Ovary (tissue), 7 donors: ENCODE measurements at regions not wholly inside any gene's neighbourhood (a gene's known extent, or its start where the extent isn't known, plus 50 kb on each side); places are given as distances from the start of the nearest gene placed in this dataset.

ENCODE experiments used
- DNase-seq, 5 donors: peaks; one replicate each; pipeline ENCODE4 v3.0.0-alpha.2; 2019 to 2020
- H3K27ac ChIP-seq, 2 donors: fragments of 200-600 bp; one replicate each; pipeline versions ENCODE4 v1.5.1 to v1.8.0; 2019 to 2022
- H3K27me3 ChIP-seq: fragments of 200-600 bp; one replicate; pipeline ENCODE4 v1.8.0; 2022
- H3K36me3 ChIP-seq: fragments of 200-600 bp; sonication (generic); one replicate; pipeline ENCODE4 v1.5.1; 2019
- H3K4me1 ChIP-seq: one replicate; pipeline ENCODE4 v1.8.1; 2013; ENCODE audit warnings: mild to moderate bottlenecking, moderate library complexity; ENCODE audit not compliant: insufficient read depth
- H3K4me3 ChIP-seq: fragments of 200-600 bp; sonication (generic); one replicate; pipeline ENCODE4 v1.5.1; 2017
- H3K9me3 ChIP-seq, 2 donors: fragments of 200-600 bp in 1 of 2; sonication (generic) in 1 of 2; one replicate each; pipeline versions ENCODE4 v1.5.1 to v1.8.1; 2013 to 2019; ENCODE audit warnings: mild to moderate bottlenecking in 1 of 2, moderate library complexity in 1 of 2
- EP300 ChIP-seq: sonication (generic); formaldehyde crosslinking; IDR thresholded peaks from one replicate; pipeline ENCODE4 v1.6.1; 2017; ENCODE audit warnings: antibody characterized with exemption
- POLR2A ChIP-seq: fragments of 450-650 bp; IDR thresholded peaks from one replicate; pipeline ENCODE4 v1.6.1; 2017; ENCODE audit warnings: antibody characterized with exemption, mild to moderate bottlenecking, moderate library complexity
- WGBS, 3 donors: extraction: QIAGEN DNeasy Blood & Tissue Kit in 1 of 3; methylation state at CpG; one replicate each; pipeline versions ENCODE4 v1.1.5 to v1.1.7; 2013 to 2017; 5-methylcytosine and 5-hydroxymethylcytosine counted together
- intact Hi-C, 4 donors: fragments of 100-400 bp; cut with DNase I; formaldehyde crosslinking; loops; one replicate each; pipeline versions ENCODE4 v1.11.0 to v1.15.1; 2022 to 2023
- TF ChIP-seq, protein P1 (sequence below), 3 donors: fragments of 450-650 bp in 2 of 3; fragments of 200-600 bp in 1 of 3; IDR thresholded peaks; one replicate each; pipeline versions ENCODE4 v1.5.1 to v1.8.0; 2016 to 2022; ENCODE audit warnings: antibody characterized with exemption in 3 of 3, mild to moderate bottlenecking in 1 of 3
- donor health status: DM: no; HTN: no; CAD: no; lungs with moderate emphysema.
- donor health status: DM: no; HTN: no; CAD: no.
- donor health status: Bipolar disorder and iron deficiency.
- donor health status: DM: no; HTN: no; CAD: no.
- donor health status: DM: yes; HTN: yes; CAD: no.

DNA sequence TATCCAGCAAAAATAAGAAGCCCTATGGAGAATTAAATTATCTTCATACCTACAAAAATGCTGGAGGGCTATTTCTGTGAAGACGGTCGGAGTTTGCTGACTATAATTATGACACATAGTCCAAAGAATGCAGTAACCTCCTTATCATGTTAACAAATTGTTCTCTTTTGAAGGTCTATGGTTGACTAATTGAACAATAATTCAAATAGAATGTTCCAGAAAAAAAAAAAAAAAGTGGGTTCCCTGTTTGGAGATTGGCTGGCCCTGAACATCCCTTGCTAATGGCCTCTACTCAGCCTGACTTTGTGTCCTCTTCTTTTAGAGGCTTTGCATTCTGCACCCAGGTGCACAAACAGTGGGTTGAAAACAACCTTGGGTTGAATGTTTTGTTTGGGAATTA lies 82.8 kb upstream of the CCBE1 start:
- intact Hi-C loops: no loop called here
- Histone ChIP-seq H3K36me3 (no peaks in the 10 kb centered on the region), H3K27ac (no peak overlapping the region), H3K4me1 (no peaks in the 10 kb centered on the region), H3K27me3 (no peaks in the 10 kb centered on the region), H3K9me3 (no peaks in the 10 kb centered on the region), H3K4me3 (no peak overlapping the region)
- no peak for DNase-seq
- 3 to 10% (median 4%) methylated on average over 2 of the region's 2 CpGs for WGBS, 3 donors
- TF ChIP-seq POLR2A (no peak), EP300 (no peak)
- TF ChIP-seq, protein P1, sequence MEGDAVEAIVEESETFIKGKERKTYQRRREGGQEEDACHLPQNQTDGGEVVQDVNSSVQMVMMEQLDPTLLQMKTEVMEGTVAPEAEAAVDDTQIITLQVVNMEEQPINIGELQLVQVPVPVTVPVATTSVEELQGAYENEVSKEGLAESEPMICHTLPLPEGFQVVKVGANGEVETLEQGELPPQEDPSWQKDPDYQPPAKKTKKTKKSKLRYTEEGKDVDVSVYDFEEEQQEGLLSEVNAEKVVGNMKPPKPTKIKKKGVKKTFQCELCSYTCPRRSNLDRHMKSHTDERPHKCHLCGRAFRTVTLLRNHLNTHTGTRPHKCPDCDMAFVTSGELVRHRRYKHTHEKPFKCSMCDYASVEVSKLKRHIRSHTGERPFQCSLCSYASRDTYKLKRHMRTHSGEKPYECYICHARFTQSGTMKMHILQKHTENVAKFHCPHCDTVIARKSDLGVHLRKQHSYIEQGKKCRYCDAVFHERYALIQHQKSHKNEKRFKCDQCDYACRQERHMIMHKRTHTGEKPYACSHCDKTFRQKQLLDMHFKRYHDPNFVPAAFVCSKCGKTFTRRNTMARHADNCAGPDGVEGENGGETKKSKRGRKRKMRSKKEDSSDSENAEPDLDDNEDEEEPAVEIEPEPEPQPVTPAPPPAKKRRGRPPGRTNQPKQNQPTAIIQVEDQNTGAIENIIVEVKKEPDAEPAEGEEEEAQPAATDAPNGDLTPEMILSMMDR (IDR thresholded peaks at IDR 0.05): no peak

DNA sequence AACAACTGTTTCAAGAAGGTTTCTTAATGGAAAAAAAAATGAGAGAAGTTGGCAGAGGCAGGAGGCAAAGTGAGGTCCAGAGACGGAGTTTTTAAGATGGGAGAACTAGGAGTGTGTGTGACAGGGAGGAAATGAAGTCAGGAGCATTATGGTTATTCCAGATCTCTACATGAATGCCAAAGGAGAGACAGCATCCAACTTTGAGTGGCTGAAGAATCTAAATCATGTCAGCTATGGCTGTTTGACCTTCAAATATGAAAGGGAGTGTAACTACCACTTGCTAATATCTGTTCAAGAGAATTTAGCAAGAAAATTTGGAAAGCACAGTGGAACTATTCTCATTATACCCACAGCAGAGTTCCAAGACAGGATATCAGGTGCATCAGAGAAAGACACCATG lies 81.2 kb upstream of the CCBE1 start:
- TF ChIP-seq, protein P1 (IDR thresholded peaks at IDR 0.05): no peak
- Histone ChIP-seq H3K4me3 (no peak overlapping the region), H3K27ac (no peak overlapping the region), H3K4me1 (no peaks in the 10 kb centered on the region), H3K27me3 (no peaks in the 10 kb centered on the region), H3K36me3 (no peaks in the 10 kb centered on the region), H3K9me3 (no peaks in the 10 kb centered on the region)
- intact Hi-C loops: no loop called here
- no peak for DNase-seq
- WGBS, 3 donors: 49 to 64% (median 61%) methylated on average over 1 of the region's 1 CpG

DNA sequence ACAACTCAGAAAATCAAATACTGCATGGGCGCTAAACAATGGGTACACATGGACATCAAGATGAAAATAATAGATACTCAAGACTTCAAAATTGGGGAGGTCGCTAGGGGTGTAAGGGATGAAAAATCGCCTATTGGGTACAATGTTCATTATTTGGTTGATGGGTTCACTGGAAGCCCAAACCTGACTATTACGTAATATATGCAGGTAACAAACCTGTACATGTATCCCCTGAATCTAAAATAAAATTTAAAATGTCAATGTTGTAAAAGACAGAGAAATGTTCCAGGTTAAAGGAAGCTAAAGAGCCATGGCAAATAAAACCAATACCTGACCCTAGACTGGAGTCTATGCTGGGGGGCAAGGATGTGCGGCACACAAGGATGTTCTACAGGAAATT lies 80.4 kb upstream of the CCBE1 start:
- no peaks in the 10 kb centered on the region for H3K4me1 ChIP-seq
- H3K4me3 ChIP-seq: no peak overlapping the region
- no peaks in the 10 kb centered on the region for H3K27me3 ChIP-seq
- no peak for TF ChIP-seq EP300
- no peak for TF ChIP-seq POLR2A
- TF ChIP-seq, protein P1 (IDR thresholded peaks at IDR 0.05): no peak
- H3K36me3 ChIP-seq: no peaks in the 10 kb centered on the region
- no peak overlapping the region for H3K27ac ChIP-seq
- no peaks in the 10 kb centered on the region for H3K9me3 ChIP-seq
- DNase-seq: no peak
- intact Hi-C loops: no loop called here
- 93 to 98% (median 97%) methylated on average over 5 of the region's 5 CpGs for WGBS, 3 donors

DNA sequence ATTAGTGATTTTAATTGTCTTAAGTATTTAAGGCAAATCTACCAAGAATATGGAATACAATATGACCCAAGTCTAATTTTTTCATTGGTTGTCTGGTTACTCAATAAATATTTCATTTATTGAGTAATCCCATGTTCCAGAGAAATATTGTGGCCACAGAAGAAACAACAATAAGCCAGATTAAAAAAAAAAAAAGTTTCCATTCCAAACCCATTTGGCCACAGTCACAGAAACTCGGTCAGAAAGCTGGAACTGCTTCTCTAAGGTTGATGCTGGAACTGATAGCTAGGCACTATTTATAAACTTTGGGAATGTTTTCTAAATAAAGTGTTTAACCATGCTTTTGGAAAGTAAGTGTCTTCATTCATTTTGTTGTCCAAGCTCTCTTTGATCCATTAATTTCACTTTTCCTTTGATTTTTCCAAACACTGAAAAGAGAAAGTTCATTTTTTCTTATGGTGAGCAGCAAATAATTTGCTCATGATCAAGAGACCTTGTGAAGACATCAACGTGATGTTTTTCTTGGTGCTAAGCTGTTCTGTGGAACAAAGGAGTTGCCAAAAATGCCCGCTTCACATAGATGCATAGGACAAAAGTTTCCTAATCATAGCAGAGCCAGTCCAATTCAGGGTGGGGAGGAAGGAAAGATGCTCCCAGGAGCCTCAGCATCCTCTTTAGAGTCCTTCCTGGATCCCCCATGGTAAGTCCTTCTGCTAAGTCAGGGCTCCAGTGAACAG lies 72.1 kb upstream of the CCBE1 start:
- Histone ChIP-seq H3K27me3 (no peaks in the 10 kb centered on the region), H3K4me3 (no peak overlapping the region), H3K27ac (no peak overlapping the region), H3K4me1 (no peaks in the 10 kb centered on the region), H3K36me3 (no peaks in the 10 kb centered on the region), H3K9me3 (no peaks in the 10 kb centered on the region)
- DNase-seq: no peak
- intact Hi-C loops: no loop called here
- TF ChIP-seq EP300 (no peak), POLR2A (no peak)
- TF ChIP-seq, protein P1 (IDR thresholded peaks at IDR 0.05): no peak
- WGBS, 3 donors: 34 to 43% (median 40%) methylated on average over 3 of the region's 3 CpGs
